B cell (primary cell): ENCODE measurements at regions not wholly inside any gene's neighbourhood (a gene's known extent, or its start where the extent isn't known, plus 50 kb on each side); places are given as distances from the start of the nearest gene placed in this dataset.

Experiments used
- ATAC-seq: fragments of 200-7000 bp; cut with Tn5 transposase; one replicate; pipeline ENCODE4 v1.10.0; 2021; ENCODE audit warnings: low read depth, mild to moderate bottlenecking, moderate number of reproducible peaks, moderate library complexity
- CTCF ChIA-PET: fragments of 350-600 bp; sonication (Branson Sonifier 250); formaldehyde crosslinking; loops from one replicate; lab custom pipeline; 2021; ENCODE audit warnings: antibody characterized with exemption, inconsistent platforms; lab: Charles Lee
- POLR2A ChIA-PET: fragments of 350-600 bp; sonication (Branson Sonifier 250); formaldehyde crosslinking; loops from one replicate; lab custom pipeline; 2021; ENCODE audit warnings: antibody characterized with exemption; lab: Charles Lee
- DNase-seq: peaks from one replicate; pipeline ENCODE4 v3.0.0; 2013
- H2AFZ ChIP-seq: 2 replicates; pipeline ENCODE4 v1.6.1; 2012; ENCODE audit warnings: mild to moderate bottlenecking, low read depth, low read length; ENCODE audit not compliant: insufficient read depth, poor library complexity, severe bottlenecking
- H3K27ac ChIP-seq, 2 donors: 1 replicate in 1 of 2; 2 replicates in 1 of 2; pipeline ENCODE4 v1.5.1; 2012 to 2013; ENCODE audit warnings: low read length in 2 of 2, mild to moderate bottlenecking in 2 of 2, moderate library complexity in 1 of 2
- H3K27me3 ChIP-seq, 4 experiments: fragments of 200-600 bp in 1 of 4; sonication (generic) in 1 of 4; replicated peaks in 1 of 4; 1 replicate in 2 of 4; 2 replicates in 2 of 4; pipeline versions ENCODE4 v1.6.1 to v1.7.0; 2013 to 2016; ENCODE audit warnings: low read length in 3 of 4, mild to moderate bottlenecking in 2 of 4, mixed read lengths in 1 of 4, moderate library complexity in 1 of 4; ENCODE audit not compliant: insufficient read depth in 4 of 4, control insufficient read depth in 3 of 4; ENCODE audit errors: control extremely low read depth in 1 of 4
- H3K36me3 ChIP-seq, 2 experiments: replicated peaks in 1 of 2; 1 replicate in 1 of 2; 2 replicates in 1 of 2; pipeline versions ENCODE4 v1.6.1 to v1.7.1; 2013; ENCODE audit warnings: low read length in 1 of 2; ENCODE audit not compliant: insufficient read depth in 2 of 2, control insufficient read depth in 1 of 2; ENCODE audit errors: control extremely low read depth in 1 of 2, extremely low read depth in 1 of 2
- H3K4me1 ChIP-seq, 2 donors: fragments of 200-600 bp in 1 of 2; sonication (generic) in 1 of 2; 1 replicate in 1 of 2; 2 replicates in 1 of 2; pipeline versions ENCODE4 v1.5.1 to v1.6.1; 2013 to 2017; ENCODE audit warnings: low read length in 2 of 2; ENCODE audit not compliant: control insufficient read depth in 2 of 2, insufficient read depth in 2 of 2
- H3K4me2 ChIP-seq: replicated peaks from 2 replicates; pipeline ENCODE3; 2012; ENCODE audit warnings: mild to moderate bottlenecking, low read depth, low read length; ENCODE audit not compliant: poor library complexity, severe bottlenecking
- H3K4me3 ChIP-seq, 5 experiments: fragments of 200-600 bp in 1 of 5; sonication (generic) in 1 of 5; 1 replicate in 3 of 5; 2 replicates in 2 of 5; pipeline versions ENCODE4 v1.5.1 to v1.7.0; 2011 to 2016; ENCODE audit warnings: low read length in 4 of 5, mild to moderate bottlenecking in 4 of 5, low read depth in 2 of 5, control low read depth in 1 of 5, moderate library complexity in 1 of 5; ENCODE audit not compliant: insufficient read depth in 1 of 5; ENCODE audit errors: control extremely low read depth in 1 of 5, extremely low read depth in 1 of 5
- H3K79me2 ChIP-seq: fragments of 200-600 bp; sonication (generic); one replicate; pipeline ENCODE4 v1.6.0; 2016; ENCODE audit warnings: low read length; ENCODE audit not compliant: control insufficient read depth, insufficient read depth
- H3K9ac ChIP-seq: fragments of 200-600 bp; sonication (generic); 2 replicates; pipeline ENCODE4 v1.6.1; 2017; ENCODE audit warnings: mild to moderate bottlenecking, low read length, moderate library complexity
- H3K9me3 ChIP-seq, 3 donors: one replicate each; pipeline versions ENCODE4 v1.6.1 to v1.7.1; 2013; ENCODE audit warnings: low read length in 2 of 3; ENCODE audit not compliant: control insufficient read depth in 2 of 3, insufficient read depth in 1 of 3; ENCODE audit errors: control extremely low read depth in 1 of 3
- H4K20me1 ChIP-seq: 2 replicates; pipeline ENCODE4 v1.6.0; 2012; ENCODE audit warnings: mild to moderate bottlenecking, low read length; ENCODE audit not compliant: insufficient read depth, control insufficient read depth, poor library complexity, severe bottlenecking
- H3K27ac Mint-ChIP-seq: one replicate; pipeline ENCODE4 v1.8.0; 2021; ENCODE audit warnings: mixed read lengths
- H3K27me3 Mint-ChIP-seq: one replicate; pipeline ENCODE4 v1.8.0; 2021; ENCODE audit warnings: mixed read lengths
- H3K4me1 Mint-ChIP-seq: one replicate; pipeline ENCODE4 v1.8.0; 2021; ENCODE audit warnings: mixed read lengths
- H3K4me3 Mint-ChIP-seq: one replicate; pipeline ENCODE4 v1.8.0; 2021; ENCODE audit warnings: mixed read lengths
- H3K9me3 Mint-ChIP-seq: one replicate; pipeline ENCODE4 v1.8.0; 2022; ENCODE audit warnings: mixed read lengths; ENCODE audit not compliant: insufficient read depth
- EZH2 ChIP-seq: IDR thresholded peaks from 2 replicates; pipeline ENCODE4 v1.6.1; 2012; ENCODE audit warnings: borderline replicate concordance, low read depth, mild to moderate bottlenecking, moderate library complexity, low read length; ENCODE audit not compliant: insufficient read depth, poor library complexity, severe bottlenecking
- WGBS: methylation state at CpG from one replicate; pipeline ENCODE4 v1.1.5; 2013; ENCODE audit warnings: missing lambda C conversion rate; ENCODE audit not compliant: insufficient coverage; 5-methylcytosine and 5-hydroxymethylcytosine counted together
- intact Hi-C: fragments of 100-400 bp; cut with micrococcal nuclease; formaldehyde crosslinking; loops from one replicate; pipeline ENCODE4 v1.10.0; 2022
- TF ChIP-seq, protein P1 (sequence below): fragments of 200-600 bp; IDR thresholded peaks from one replicate; pipeline ENCODE4 v1.8.0; 2022; ENCODE audit warnings: antibody characterized with exemption, mild to moderate bottlenecking

- CTCF ChIA-PET, result no interaction called here
- TF ChIP-seq, protein P1, sequence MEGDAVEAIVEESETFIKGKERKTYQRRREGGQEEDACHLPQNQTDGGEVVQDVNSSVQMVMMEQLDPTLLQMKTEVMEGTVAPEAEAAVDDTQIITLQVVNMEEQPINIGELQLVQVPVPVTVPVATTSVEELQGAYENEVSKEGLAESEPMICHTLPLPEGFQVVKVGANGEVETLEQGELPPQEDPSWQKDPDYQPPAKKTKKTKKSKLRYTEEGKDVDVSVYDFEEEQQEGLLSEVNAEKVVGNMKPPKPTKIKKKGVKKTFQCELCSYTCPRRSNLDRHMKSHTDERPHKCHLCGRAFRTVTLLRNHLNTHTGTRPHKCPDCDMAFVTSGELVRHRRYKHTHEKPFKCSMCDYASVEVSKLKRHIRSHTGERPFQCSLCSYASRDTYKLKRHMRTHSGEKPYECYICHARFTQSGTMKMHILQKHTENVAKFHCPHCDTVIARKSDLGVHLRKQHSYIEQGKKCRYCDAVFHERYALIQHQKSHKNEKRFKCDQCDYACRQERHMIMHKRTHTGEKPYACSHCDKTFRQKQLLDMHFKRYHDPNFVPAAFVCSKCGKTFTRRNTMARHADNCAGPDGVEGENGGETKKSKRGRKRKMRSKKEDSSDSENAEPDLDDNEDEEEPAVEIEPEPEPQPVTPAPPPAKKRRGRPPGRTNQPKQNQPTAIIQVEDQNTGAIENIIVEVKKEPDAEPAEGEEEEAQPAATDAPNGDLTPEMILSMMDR, result no peak
- no peak for TF ChIP-seq EZH2
- ATAC-seq (no peak), DNase-seq (no peak)
- no peak overlapping the region for H3K4me3 ChIP-seq
- intact Hi-C loops, result no loop called here
- H2AFZ ChIP-seq, result no peak overlapping the region
- no peaks in the 10 kb centered on the region for H3K27me3 ChIP-seq
- H3K9ac ChIP-seq, result no peak overlapping the region
- Mint-ChIP-seq H3K27me3 (no peaks in the 10 kb centered on the region), H3K4me1 (peaks cover 39% of the 10 kb centered on the region), H3K27ac (no peak overlapping the region), H3K9me3 (no peaks in the 10 kb centered on the region), H3K4me3 (no peak overlapping the region)
- H3K4me1 ChIP-seq, result peaks cover 22 to 41% of the 10 kb centered on the region in 2 donors
- peaks cover 0 to 6% (median 0%) of the 10 kb centered on the region in 3 donors for H3K9me3 ChIP-seq
- H3K79me2 ChIP-seq, result no peaks in the 10 kb centered on the region
- POLR2A ChIA-PET, result no interaction called here
- no peak overlapping the region for H3K27ac ChIP-seq
- no peaks in the 10 kb centered on the region for H4K20me1 ChIP-seq
- H3K4me2 ChIP-seq, result no peak overlapping the region
- no peaks in the 10 kb centered on the region for H3K36me3 ChIP-seq
- WGBS, result 89% methylated on average over 5 of the region's 5 CpGs
These were observed 75.8 kb upstream of the ACAN start for GRCh38 chr15:88727439-88727838.

GRCh38 chr15:88729581-88729980 is 73.7 kb upstream of the ACAN start:
- H3K27ac ChIP-seq, result no peak overlapping the region
- intact Hi-C loops, result no loop called here
- H3K9me3 ChIP-seq, result peaks cover 0 to 4% (median 0%) of the 10 kb centered on the region in 3 donors
- Mint-ChIP-seq H3K9me3 (no peaks in the 10 kb centered on the region), H3K4me3 (no peak overlapping the region), H3K4me1 (peaks cover 37% of the 10 kb centered on the region), H3K27ac (no peak overlapping the region), H3K27me3 (no peaks in the 10 kb centered on the region)
- no peaks in the 10 kb centered on the region for H3K36me3 ChIP-seq
- ChIA-PET POLR2A (no interaction called here), CTCF (no interaction called here)
- peaks cover 22 to 36% of the 10 kb centered on the region in 2 donors for H3K4me1 ChIP-seq
- no peak for TF ChIP-seq EZH2
- TF ChIP-seq, protein P1, result no peak
- H4K20me1 ChIP-seq, result no peaks in the 10 kb centered on the region
- 94% methylated on average over 2 of the region's 2 CpGs for WGBS
- H3K27me3 ChIP-seq, result no peaks in the 10 kb centered on the region
- ATAC-seq (no peak), DNase-seq (no peak)
- no peak overlapping the region for H3K4me3 ChIP-seq
- no peaks in the 10 kb centered on the region for H3K79me2 ChIP-seq
- H3K9ac ChIP-seq, result no peak overlapping the region
- no peak overlapping the region for H3K4me2 ChIP-seq
- no peak overlapping the region for H2AFZ ChIP-seq
